ENCODE measurements at regions not wholly inside any gene's neighbourhood (a gene's known extent, or its start where the extent isn't known, plus 50 kb on each side); places are given as distances from the start of the nearest gene placed in this dataset.
"Not testable (repeated sequence)": the region's sequence is repeated elsewhere in the genome, so short reads cannot be mapped to it uniquely, and the experiment has no call there.

GRCh38 chr1:240722788-240723187 lies 110.8 kb upstream of the GREM2 start:
- Mint-ChIP-seq H3K27me3 (ENCODE audit: low read depth) (no peaks in the 10 kb centered on the region), H3K36me3 (ENCODE audit: insufficient read depth) (no peaks in the 10 kb centered on the region), H3K4me3 (no peak overlapping the region), H3K4me1 (ENCODE audit: low read depth) (no peaks in the 10 kb centered on the region), H3K9me3 (no peaks in the 10 kb centered on the region)
- ATAC-seq = no peak
- no peak for DNase-seq

DNA sequence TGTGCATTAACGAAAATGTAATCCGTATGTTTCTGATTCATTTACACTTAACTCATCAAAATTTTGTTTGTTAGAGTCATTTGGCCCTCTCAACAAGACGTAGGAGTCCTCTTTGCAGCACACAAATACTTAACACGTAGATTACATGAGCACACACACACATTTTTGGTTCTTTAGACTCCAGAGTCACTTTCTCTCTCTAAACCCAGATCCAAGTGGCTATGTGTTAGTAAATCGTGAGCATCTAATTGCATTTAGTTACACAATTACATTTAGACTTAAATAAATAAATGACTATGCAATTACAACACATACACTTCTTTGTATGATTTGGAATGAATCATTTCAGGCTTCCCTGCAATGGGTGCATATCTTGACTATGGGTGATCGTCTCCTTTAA lies 109.0 kb upstream of the GREM2 start:
- Mint-ChIP-seq H3K36me3 (ENCODE audit: insufficient read depth) (no peaks in the 10 kb centered on the region), H3K4me3 (no peak overlapping the region), H3K9me3 (no peaks in the 10 kb centered on the region), H3K4me1 (ENCODE audit: low read depth) (no peaks in the 10 kb centered on the region), H3K27me3 (ENCODE audit: low read depth) (no peaks in the 10 kb centered on the region)
- no peak for DNase-seq
- no peak for ATAC-seq

DNA sequence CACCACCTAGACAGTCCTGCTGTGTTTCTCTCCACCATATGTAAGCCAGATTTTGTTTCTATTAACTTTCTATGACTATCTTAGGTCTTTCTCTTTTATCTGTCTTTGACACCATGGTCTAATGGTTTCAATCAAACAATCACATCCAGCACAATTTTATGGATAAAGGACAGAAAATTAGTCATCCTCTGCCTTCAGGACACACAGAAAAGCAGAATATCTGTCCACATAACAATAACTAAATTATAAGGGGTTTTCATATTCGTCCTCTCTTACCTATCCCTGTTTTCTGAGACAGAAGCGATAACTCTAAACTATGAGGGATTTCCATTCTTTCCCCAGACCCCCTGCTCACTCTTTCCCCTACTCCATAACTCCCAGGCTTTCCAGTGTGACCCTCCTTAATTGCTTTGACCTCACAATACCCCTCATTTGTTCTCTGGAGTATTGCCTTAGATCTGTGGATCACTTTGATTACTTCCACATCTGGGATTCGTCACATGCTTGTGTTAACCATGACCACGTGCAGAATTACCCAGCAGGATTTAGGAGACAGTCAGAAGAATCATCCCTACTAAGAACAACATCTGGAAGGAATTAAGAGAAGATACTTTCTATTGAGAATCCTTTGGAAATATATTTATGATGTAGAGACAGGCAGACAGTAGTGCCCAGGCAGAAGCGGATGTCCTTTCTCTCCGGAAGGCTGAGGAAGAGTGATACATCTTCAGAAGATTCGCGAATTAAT lies 108.2 kb upstream of the GREM2 start:
- Mint-ChIP-seq H3K9me3 (no peaks in the 10 kb centered on the region), H3K4me3 (no peak overlapping the region), H3K27me3 (ENCODE audit: low read depth) (no peaks in the 10 kb centered on the region), H3K36me3 (ENCODE audit: insufficient read depth) (no peaks in the 10 kb centered on the region), H3K4me1 (ENCODE audit: low read depth) (no peaks in the 10 kb centered on the region)
- no peak for ATAC-seq
- DNase-seq = no peak

- not testable (repeated sequence) for H3K27me3 Mint-ChIP-seq (ENCODE audit: low read depth); DNase-seq; H3K4me1 Mint-ChIP-seq (ENCODE audit: low read depth); H3K4me3 Mint-ChIP-seq; ATAC-seq; H3K9me3 Mint-ChIP-seq; H3K36me3 Mint-ChIP-seq (ENCODE audit: insufficient read depth)
Measured at GRCh38 chr1:240716538-240716937, 104.6 kb upstream of the GREM2 start.

DNA sequence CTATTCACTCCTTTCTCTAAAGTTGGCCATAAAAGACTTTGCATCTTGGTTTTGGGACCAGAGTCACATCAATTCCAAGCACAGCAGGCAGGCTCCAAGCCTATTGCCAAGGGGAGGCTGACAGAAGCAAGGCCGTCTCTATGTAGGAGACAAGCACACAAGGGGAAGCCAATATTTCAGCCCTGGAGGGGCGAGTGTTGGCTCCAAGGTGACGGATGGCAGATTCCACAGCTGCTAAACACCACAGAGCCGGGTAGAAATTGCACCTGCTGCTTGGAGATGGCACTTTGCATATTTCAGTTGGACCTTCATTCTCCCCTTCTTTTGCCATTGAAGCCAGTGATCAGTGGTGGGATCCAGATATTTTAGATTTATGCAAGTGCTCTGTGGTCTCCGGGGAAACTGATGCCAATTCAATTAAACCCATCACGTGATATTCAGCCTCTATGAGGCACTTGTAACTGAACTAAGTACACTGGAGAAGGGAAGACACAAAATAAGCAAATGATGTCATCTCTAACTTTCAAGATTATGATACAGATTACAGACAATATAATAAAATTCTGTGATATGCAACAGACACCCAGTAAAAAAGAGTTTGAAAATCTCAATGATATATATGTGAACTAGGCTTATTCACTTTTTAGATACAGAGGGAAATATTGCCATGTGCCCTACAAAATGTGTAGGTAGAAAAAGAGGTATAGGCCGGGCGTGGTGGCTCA lies 102.8 kb upstream of the GREM2 start:
- Mint-ChIP-seq H3K27me3 (ENCODE audit: low read depth) (no peaks in the 10 kb centered on the region), H3K36me3 (ENCODE audit: insufficient read depth) (no peaks in the 10 kb centered on the region), H3K4me1 (ENCODE audit: low read depth) (no peaks in the 10 kb centered on the region), H3K9me3 (peaks cover 3% of the 10 kb centered on the region), H3K4me3 (no peak overlapping the region)
- DNase-seq (no peak), ATAC-seq (no peak)

DNA sequence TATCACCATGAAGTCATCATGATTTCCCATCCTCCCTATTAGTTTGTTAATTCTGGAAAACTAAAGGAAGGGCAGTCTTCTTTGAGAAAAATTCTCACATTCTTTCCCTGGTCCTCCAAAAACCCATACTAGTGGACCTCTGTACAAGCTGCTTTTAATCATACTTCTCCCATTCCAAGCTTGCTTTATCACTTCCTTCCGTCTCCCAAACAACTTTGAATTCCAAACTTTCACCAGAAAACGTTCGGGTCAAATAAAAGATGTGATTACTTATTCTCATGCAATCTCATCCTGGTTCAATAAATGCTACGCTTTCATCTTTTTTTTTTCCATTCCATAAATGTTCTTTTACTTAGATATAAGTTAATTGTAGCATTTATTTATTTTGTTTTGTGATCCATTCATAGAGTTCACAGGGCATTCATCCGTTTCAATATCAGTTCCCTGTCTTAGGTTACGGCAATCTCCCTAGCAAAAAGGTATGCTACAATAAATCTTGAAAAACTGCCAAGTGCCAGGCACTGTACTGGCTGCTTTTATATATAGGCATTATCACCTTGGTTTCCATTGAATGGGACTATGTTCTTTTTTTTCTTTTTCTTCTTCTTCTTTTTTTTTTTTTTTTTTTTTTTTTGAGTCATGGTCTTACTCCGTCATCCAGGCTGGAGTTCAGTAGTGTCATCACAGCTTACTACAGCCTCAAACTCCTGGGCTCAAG lies 100.2 kb upstream of the GREM2 start:
- H3K9me3 Mint-ChIP-seq = peaks cover 6% of the 10 kb centered on the region
- ATAC-seq (no peak), DNase-seq (no peak)
- H3K27me3 Mint-ChIP-seq (ENCODE audit: low read depth) = peaks cover 3% of the 10 kb centered on the region
- H3K4me3 Mint-ChIP-seq = no peak overlapping the region
- H3K4me1 Mint-ChIP-seq (ENCODE audit: low read depth) = no peaks in the 10 kb centered on the region
- H3K36me3 Mint-ChIP-seq (ENCODE audit: insufficient read depth) = no peaks in the 10 kb centered on the region

DNA sequence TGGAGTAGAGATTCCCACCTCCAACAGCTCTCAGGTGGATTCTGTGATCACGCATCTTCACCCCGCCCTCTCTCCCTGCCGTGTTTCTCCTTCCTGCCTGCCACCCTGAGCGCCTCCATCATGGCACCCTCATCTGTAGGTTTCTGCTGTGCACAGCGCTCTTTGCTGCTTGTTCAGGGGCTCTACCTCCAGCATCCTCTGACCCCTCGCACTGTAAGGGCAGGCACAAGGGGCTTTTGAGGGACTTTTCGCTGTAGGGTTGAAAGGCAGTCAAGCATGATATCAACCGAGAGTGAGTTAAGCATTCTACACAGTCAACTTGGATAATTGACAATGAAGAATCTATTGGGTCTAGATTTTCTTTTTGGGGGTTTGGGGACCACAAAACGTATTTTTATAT lies 99.1 kb upstream of the GREM2 start:
- peaks cover 3% of the 10 kb centered on the region for H3K27me3 Mint-ChIP-seq (ENCODE audit: low read depth)
- H3K36me3 Mint-ChIP-seq (ENCODE audit: insufficient read depth) = no peaks in the 10 kb centered on the region
- DNase-seq (no peak), ATAC-seq (no peak)
- H3K9me3 Mint-ChIP-seq = peaks cover 6% of the 10 kb centered on the region
- no peak overlapping the region for H3K4me3 Mint-ChIP-seq
- no peaks in the 10 kb centered on the region for H3K4me1 Mint-ChIP-seq (ENCODE audit: low read depth)

DNA sequence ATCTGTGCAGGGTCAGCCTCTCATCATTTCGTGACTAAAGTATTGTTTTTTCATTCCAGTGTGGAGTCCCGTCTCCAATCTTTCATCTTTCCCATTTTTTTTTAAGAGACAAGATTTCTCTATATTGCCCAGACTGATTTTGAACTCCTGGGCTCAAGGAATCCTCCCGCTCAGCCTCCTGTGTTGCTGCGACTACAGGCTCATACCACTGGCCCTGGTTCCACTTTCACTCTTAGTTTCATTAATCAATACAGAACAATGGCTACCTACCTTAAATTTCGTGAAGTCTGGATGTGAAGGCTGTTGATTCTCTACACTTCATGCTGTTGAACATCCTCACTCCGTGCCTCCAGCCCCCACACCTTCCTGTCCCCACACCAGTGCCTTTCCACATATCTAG lies 97.7 kb upstream of the GREM2 start:
- peaks cover 3% of the 10 kb centered on the region for H3K27me3 Mint-ChIP-seq (ENCODE audit: low read depth)
- H3K9me3 Mint-ChIP-seq = peaks cover 6% of the 10 kb centered on the region
- DNase-seq = no peak
- H3K4me3 Mint-ChIP-seq = no peak overlapping the region
- ATAC-seq = no peak
- H3K4me1 Mint-ChIP-seq (ENCODE audit: low read depth) = no peaks in the 10 kb centered on the region
- no peaks in the 10 kb centered on the region for H3K36me3 Mint-ChIP-seq (ENCODE audit: insufficient read depth)

GRCh38 chr1:240706150-240706935 lies 94.4 kb upstream of the GREM2 start:
- peaks cover 6% of the 10 kb centered on the region for H3K9me3 Mint-ChIP-seq
- DNase-seq (no peak), ATAC-seq (no peak)
- peaks cover 7% of the 10 kb centered on the region for H3K27me3 Mint-ChIP-seq (ENCODE audit: low read depth)
- H3K4me3 Mint-ChIP-seq = no peak overlapping the region
- H3K4me1 Mint-ChIP-seq (ENCODE audit: low read depth) = no peaks in the 10 kb centered on the region
- H3K36me3 Mint-ChIP-seq (ENCODE audit: insufficient read depth) = no peaks in the 10 kb centered on the region

- no peaks in the 10 kb centered on the region for H3K36me3 Mint-ChIP-seq (ENCODE audit: insufficient read depth)
- peaks cover 7% of the 10 kb centered on the region for H3K27me3 Mint-ChIP-seq (ENCODE audit: low read depth)
- peaks cover 3% of the 10 kb centered on the region for H3K9me3 Mint-ChIP-seq
- H3K4me1 Mint-ChIP-seq (ENCODE audit: low read depth) = no peaks in the 10 kb centered on the region
- no peak overlapping the region for H3K4me3 Mint-ChIP-seq
- ATAC-seq (no peak), DNase-seq (no peak)
Measured at GRCh38 chr1:240705579-240705978, 93.6 kb upstream of the GREM2 start.

DNA sequence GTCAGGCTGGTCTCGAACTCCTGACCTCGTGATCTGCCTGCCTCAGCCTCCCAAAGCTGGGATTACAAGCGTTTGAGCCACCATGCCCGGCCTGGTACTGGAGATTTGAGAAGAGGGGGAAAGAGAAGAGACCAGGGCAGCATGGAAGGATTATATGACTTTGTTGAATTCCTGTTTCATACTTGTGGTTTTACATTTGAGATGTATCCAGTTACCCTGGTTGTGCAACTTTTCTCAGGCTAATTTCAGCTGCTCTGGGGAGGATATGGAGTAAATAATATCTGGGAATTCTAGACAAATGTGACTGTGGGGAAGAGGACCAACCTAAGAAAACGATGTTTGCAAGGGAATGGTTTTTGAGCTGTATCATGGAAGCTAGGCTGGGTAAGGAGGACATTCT lies 89.5 kb upstream of the GREM2 start:
- DNase-seq (no peak), ATAC-seq (no peak)
- H3K27me3 Mint-ChIP-seq (ENCODE audit: low read depth) = peaks cover 3% of the 10 kb centered on the region

GRCh38 chr1:240695416-240695815 lies 83.5 kb upstream of the GREM2 start:
- Mint-ChIP-seq H3K4me3 (no peak overlapping the region), H3K9me3 (no peaks in the 10 kb centered on the region), H3K36me3 (ENCODE audit: insufficient read depth) (no peaks in the 10 kb centered on the region), H3K4me1 (ENCODE audit: low read depth) (no peaks in the 10 kb centered on the region), H3K27me3 (ENCODE audit: low read depth) (no peaks in the 10 kb centered on the region)
- ATAC-seq (no peak), DNase-seq (no peak)

More for the DNA sequence above, 89.5 kb upstream of the GREM2 start:
- H3K4me1 Mint-ChIP-seq (ENCODE audit: low read depth) = no peaks in the 10 kb centered on the region
- no peak overlapping the region for H3K4me3 Mint-ChIP-seq
- H3K9me3 Mint-ChIP-seq = no peaks in the 10 kb centered on the region
- no peaks in the 10 kb centered on the region for H3K36me3 Mint-ChIP-seq (ENCODE audit: insufficient read depth)

GRCh38 chr1:240693844-240694243 lies 81.9 kb upstream of the GREM2 start:
- Mint-ChIP-seq H3K36me3 (ENCODE audit: insufficient read depth) (no peaks in the 10 kb centered on the region), H3K27me3 (ENCODE audit: low read depth) (no peaks in the 10 kb centered on the region), H3K4me1 (ENCODE audit: low read depth) (no peaks in the 10 kb centered on the region), H3K9me3 (no peaks in the 10 kb centered on the region), H3K4me3 (no peak overlapping the region)
- no peak for ATAC-seq
- no peak for DNase-seq

DNA sequence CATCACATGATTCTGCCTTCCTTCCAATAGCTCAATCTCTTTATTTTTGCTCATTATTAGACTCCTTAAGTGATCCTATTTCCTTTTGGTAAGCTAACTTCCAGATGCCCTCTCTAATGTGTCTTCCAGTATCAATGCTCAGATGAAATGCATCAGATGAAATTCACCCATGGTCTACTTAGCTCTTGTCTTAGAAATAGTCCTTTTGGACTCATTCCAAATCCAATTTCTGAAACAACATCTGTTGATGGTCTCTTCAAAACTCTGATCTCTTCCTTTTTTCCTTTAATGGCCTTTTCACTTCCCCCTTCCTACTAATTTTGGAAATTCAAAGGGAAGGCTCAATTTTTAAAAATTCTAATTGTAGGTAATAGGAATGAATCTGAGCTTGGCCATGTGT lies 81.1 kb upstream of the GREM2 start:
- Mint-ChIP-seq H3K4me1 (ENCODE audit: low read depth) (peaks cover under 1% of the 10 kb centered on the region), H3K36me3 (ENCODE audit: insufficient read depth) (no peaks in the 10 kb centered on the region), H3K27me3 (ENCODE audit: low read depth) (no peaks in the 10 kb centered on the region)

More for the DNA sequence above, 81.1 kb upstream of the GREM2 start:
- Mint-ChIP-seq H3K4me3 (no peak overlapping the region), H3K9me3 (no peaks in the 10 kb centered on the region)
- DNase-seq (no peak), ATAC-seq (no peak)
